ENCODE measurements at regions not wholly inside any gene's neighbourhood (a gene's known extent, or its start where the extent isn't known, plus 50 kb on each side); places are given as distances from the start of the nearest gene placed in this dataset.

- TF ChIP-seq POLR2AphosphoS5 (IDR thresholded peaks at IDR 0.05; ENCODE audit: low read depth, low read length), result no peak
- TF ChIP-seq TAF1 (IDR thresholded peaks at IDR 0.05; ENCODE audit: borderline replicate concordance, insufficient read depth, low read length), result no peak
- no peak for TF ChIP-seq REST (IDR thresholded peaks at IDR 0.05; ENCODE audit: insufficient read depth in 1 of 2, low read depth in 2 of 2, low read length in 2 of 2)
- TF ChIP-seq SIN3A (IDR thresholded peaks at IDR 0.05; ENCODE audit: borderline replicate concordance, insufficient read depth, low read length), result no peak
- no peak for TF ChIP-seq FOXP2 (optimal IDR thresholded peaks at IDR 0.05; ENCODE audit: borderline replicate concordance, extremely low read depth, extremely low read length, insufficient read depth)
These were observed 191.0 kb upstream of the S1PR3 start for GRCh38 chr9:88800329-88800682.

DNA sequence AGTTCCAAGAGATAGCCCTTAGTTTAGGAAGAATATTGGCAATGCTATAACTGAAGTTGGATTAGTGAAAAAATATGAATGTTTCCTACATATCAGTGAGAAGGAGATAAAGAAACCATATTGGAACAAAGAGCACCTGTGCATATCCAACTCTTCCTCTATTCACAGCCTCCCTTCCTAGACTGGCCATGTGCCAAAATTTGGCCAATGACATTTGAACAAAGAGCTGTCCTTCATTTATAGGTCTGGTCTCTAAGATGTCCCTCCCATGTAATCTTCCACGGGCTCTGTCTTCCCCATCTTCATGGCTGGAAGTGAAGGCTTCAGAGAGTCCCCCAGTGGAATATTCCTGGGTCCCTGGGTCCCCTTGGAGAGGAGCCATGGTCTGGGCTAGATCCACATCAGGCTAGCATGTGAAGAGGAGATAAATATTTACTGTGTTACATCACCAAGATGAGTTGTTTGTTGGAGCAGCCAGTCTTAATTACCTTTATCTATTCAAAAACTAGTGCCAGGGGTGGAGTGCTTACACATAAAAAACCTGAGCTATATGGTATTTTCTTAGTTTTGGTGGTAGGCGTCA, 190.0 kb upstream of the S1PR3 start:
- TF ChIP-seq POLR2AphosphoS5 (IDR thresholded peaks at IDR 0.05; ENCODE audit: low read depth, low read length) (no peak), SIN3A (IDR thresholded peaks at IDR 0.05; ENCODE audit: borderline replicate concordance, insufficient read depth, low read length) (no peak), REST (IDR thresholded peaks at IDR 0.05; ENCODE audit: insufficient read depth in 1 of 2, low read depth in 2 of 2, low read length in 2 of 2) (no peak), TAF1 (IDR thresholded peaks at IDR 0.05; ENCODE audit: borderline replicate concordance, insufficient read depth, low read length) (no peak), FOXP2 (optimal IDR thresholded peaks at IDR 0.05; ENCODE audit: borderline replicate concordance, extremely low read depth, extremely low read length, insufficient read depth) (no peak)

GRCh38 chr9:88802533-88802932, 188.7 kb upstream of the S1PR3 start:
- TF ChIP-seq REST (IDR thresholded peaks at IDR 0.05; ENCODE audit: insufficient read depth in 1 of 2, low read depth in 2 of 2, low read length in 2 of 2), result no peak
- TF ChIP-seq SIN3A (IDR thresholded peaks at IDR 0.05; ENCODE audit: borderline replicate concordance, insufficient read depth, low read length), result no peak
- TF ChIP-seq POLR2AphosphoS5 (IDR thresholded peaks at IDR 0.05; ENCODE audit: low read depth, low read length), result no peak
- no peak for TF ChIP-seq FOXP2 (optimal IDR thresholded peaks at IDR 0.05; ENCODE audit: borderline replicate concordance, extremely low read depth, extremely low read length, insufficient read depth)
- TF ChIP-seq TAF1 (IDR thresholded peaks at IDR 0.05; ENCODE audit: borderline replicate concordance, insufficient read depth, low read length), result no peak

DNA sequence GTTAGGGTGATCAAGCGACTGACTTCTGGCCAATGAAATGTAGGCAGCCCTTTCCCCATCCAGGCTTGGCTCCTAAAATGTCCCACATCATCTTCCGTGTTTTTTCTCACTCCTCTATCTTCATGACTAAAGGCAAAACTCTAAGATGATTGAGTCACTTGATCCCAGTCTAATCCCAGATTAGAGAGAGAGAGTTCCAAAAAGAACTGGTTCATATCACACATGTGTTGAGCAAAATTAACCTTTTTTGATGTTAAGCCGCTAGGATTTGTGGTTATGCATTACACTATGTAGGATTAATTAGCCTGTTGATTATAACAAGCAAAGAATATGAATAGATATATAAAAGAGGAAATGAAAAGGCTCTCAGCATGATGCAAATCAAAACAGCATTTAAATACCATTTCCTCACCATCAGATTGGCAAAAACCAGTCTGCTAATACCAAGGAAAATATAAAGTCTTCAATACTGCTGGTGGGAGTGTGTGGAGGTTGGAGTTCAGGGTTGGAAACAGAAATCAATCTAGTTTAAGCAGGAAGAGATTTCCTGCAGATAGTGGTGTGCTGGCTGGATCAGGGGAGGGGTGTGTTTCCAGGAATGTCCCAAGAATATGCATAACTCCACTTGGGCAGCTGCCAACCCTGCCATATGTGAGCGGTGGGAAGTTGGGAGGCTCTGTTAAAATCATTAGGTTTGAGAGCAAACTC, 187.6 kb upstream of the S1PR3 start:
- no peak for TF ChIP-seq FOXP2 (optimal IDR thresholded peaks at IDR 0.05; ENCODE audit: borderline replicate concordance, extremely low read depth, extremely low read length, insufficient read depth)

GRCh38 chr9:88804254-88804596, 187.0 kb upstream of the S1PR3 start:
- TF ChIP-seq FOXP2 (optimal IDR thresholded peaks at IDR 0.05; ENCODE audit: borderline replicate concordance, extremely low read depth, extremely low read length, insufficient read depth) (no peak), REST (IDR thresholded peaks at IDR 0.05; ENCODE audit: insufficient read depth in 1 of 2, low read depth in 2 of 2, low read length in 2 of 2) (no peak), POLR2AphosphoS5 (IDR thresholded peaks at IDR 0.05; ENCODE audit: low read depth, low read length) (no peak), TAF1 (IDR thresholded peaks at IDR 0.05; ENCODE audit: borderline replicate concordance, insufficient read depth, low read length) (no peak), SIN3A (IDR thresholded peaks at IDR 0.05; ENCODE audit: borderline replicate concordance, insufficient read depth, low read length) (no peak)

Measured in PFSK-1 (cell line).